Endothelial cell of umbilical vein (primary cell): ENCODE measurements at regions not wholly inside any gene's neighbourhood (a gene's known extent, or its start where the extent isn't known, plus 50 kb on each side); places are given as distances from the start of the nearest gene placed in this dataset.

Source experiments
- BruUV-seq: library from RNA; stranded (reverse); fragments of 400-500 nt; replicated peaks from 2 replicates; lab custom pipeline; 2021; lab: Mats Ljungman, UMichigan
- CTCF ChIA-PET: fragments of 300-600, 350-600 bp; sonication (Branson Sonifier 250); formaldehyde crosslinking; loops from one replicate; lab custom pipeline; 2021; ENCODE audit warnings: antibody characterized with exemption, inconsistent platforms; lab: Charles Lee
- POLR2A ChIA-PET: fragments of 300-600, 350-600 bp; sonication (Branson Sonifier 250); formaldehyde crosslinking; loops from one replicate; lab custom pipeline; 2021; ENCODE audit warnings: antibody characterized with exemption, inconsistent platforms; lab: Charles Lee
- DNase-seq: peaks from one replicate; pipeline ENCODE4 v3.0.0-alpha.2; 2011; ENCODE audit warnings: low read depth, low spot score
- FAIRE-seq: peaks from 2 replicates; lab custom pipeline; 2011; peaks lifted over from hg19 to GRCh38; lab: Jason Lieb, UNC
- H2AFZ ChIP-seq: 2 replicates; pipeline ENCODE4 v1.6.0; 2012; ENCODE audit warnings: low read depth, low read length, control low read depth, inconsistent platforms
- H3K27ac ChIP-seq: 2 replicates; pipeline ENCODE4 v1.5.1; 2011; ENCODE audit warnings: low read depth, mild to moderate bottlenecking, control low read depth, low read length, moderate library complexity; ENCODE audit not compliant: insufficient read depth
- H3K27me3 ChIP-seq, 2 experiments: 2 replicates each; pipeline versions ENCODE4 v1.6.0 to v1.6.1; 2011; ENCODE audit warnings: low read length in 2 of 2, mixed read lengths in 1 of 2; ENCODE audit not compliant: control insufficient read depth in 2 of 2, insufficient read depth in 2 of 2
- H3K36me3 ChIP-seq, 2 experiments: 2 replicates in 1 of 2; 3 replicates in 1 of 2; pipeline ENCODE4 v1.5.1; 2011; ENCODE audit warnings: low read length in 2 of 2, mild to moderate bottlenecking in 1 of 2, moderate library complexity in 1 of 2; ENCODE audit not compliant: control insufficient read depth in 2 of 2, insufficient read depth in 2 of 2; ENCODE audit errors: extremely low read depth in 1 of 2
- H3K4me1 ChIP-seq: 3 replicates; pipeline ENCODE4 v1.5.1; 2011; ENCODE audit warnings: mild to moderate bottlenecking, low read length; ENCODE audit not compliant: control insufficient read depth, insufficient read depth; ENCODE audit errors: extremely low read depth
- H3K4me2 ChIP-seq: 2 replicates; pipeline ENCODE4 v1.6.1; 2011; ENCODE audit warnings: low read length, control low read depth, mixed read lengths; ENCODE audit not compliant: insufficient read depth
- H3K4me3 ChIP-seq, 3 experiments: fragments of 200-600 bp in 1 of 3; sonication (generic), shearing (Covaris generic) in 1 of 3; replicated peaks in 1 of 3; 2 replicates each; pipeline ENCODE4 v1.5.1; 2011 to 2016; ENCODE audit warnings: control low read depth in 3 of 3, low read length in 3 of 3, mild to moderate bottlenecking in 2 of 3, inconsistent platforms in 1 of 3, low read depth in 1 of 3, moderate library complexity in 1 of 3; ENCODE audit not compliant: insufficient read depth in 1 of 3
- H3K79me2 ChIP-seq: 2 replicates; pipeline ENCODE4 v1.6.0; 2012; ENCODE audit warnings: low read length, inconsistent platforms; ENCODE audit not compliant: control insufficient read depth, insufficient read depth
- H3K9ac ChIP-seq: replicated peaks from 2 replicates; pipeline ENCODE3; 2011; ENCODE audit warnings: low read length, control low read depth; ENCODE audit not compliant: insufficient read depth; ENCODE audit errors: extremely low read depth
- H3K9me1 ChIP-seq: replicated peaks from 3 replicates; pipeline ENCODE4 v1.6.0; 2011; ENCODE audit warnings: mild to moderate bottlenecking, low read length; ENCODE audit not compliant: control insufficient read depth, insufficient read depth; ENCODE audit errors: extremely low read depth
- H3K9me3 ChIP-seq: replicated peaks from 2 replicates; pipeline ENCODE4 v1.5.1; 2012; ENCODE audit warnings: low read length, inconsistent platforms; ENCODE audit not compliant: control insufficient read depth, insufficient read depth
- H4K20me1 ChIP-seq: replicated peaks from 2 replicates; pipeline ENCODE3; 2011; ENCODE audit warnings: mild to moderate bottlenecking, low read length; ENCODE audit not compliant: control insufficient read depth, insufficient read depth; ENCODE audit errors: extremely low read depth
- CTCF ChIP-seq, 2 donors: IDR thresholded peaks; 1 replicate in 1 of 2; 2 replicates in 1 of 2; pipeline ENCODE4 v1.5.1; 2011; ENCODE audit warnings: low read length in 2 of 2, mild to moderate bottlenecking in 2 of 2, moderate library complexity in 2 of 2, control low read depth in 1 of 2, inconsistent platforms in 1 of 2, low read depth in 1 of 2; ENCODE audit not compliant: insufficient read depth in 1 of 2; ENCODE audit errors: extremely low read depth in 1 of 2
- EZH2 ChIP-seq: IDR thresholded peaks from 2 replicates; pipeline ENCODE4 v1.6.1; 2012; ENCODE audit warnings: borderline replicate concordance, low read depth, mild to moderate bottlenecking, moderate library complexity, low read length, inconsistent platforms; ENCODE audit not compliant: severe bottlenecking
- FOS ChIP-seq: IDR thresholded peaks from 2 replicates; pipeline ENCODE4 v1.6.1; 2011; ENCODE audit warnings: mild to moderate bottlenecking, low read length, moderate library complexity, borderline replicate concordance; ENCODE audit not compliant: insufficient read depth
- GATA2 ChIP-seq: IDR thresholded peaks from 2 replicates; pipeline ENCODE4 v1.7.0; 2011; ENCODE audit warnings: low read depth, mild to moderate bottlenecking, moderate library complexity, mixed read lengths, low read length; ENCODE audit not compliant: insufficient read length, insufficient read depth
- JUN ChIP-seq: IDR thresholded peaks from 2 replicates; pipeline ENCODE4 v1.6.1; 2011; ENCODE audit warnings: borderline replicate concordance, low read depth; ENCODE audit not compliant: insufficient read length, insufficient read depth
- MYC ChIP-seq: IDR thresholded peaks from one replicate; pipeline ENCODE4 v1.6.1; 2011; ENCODE audit warnings: mild to moderate bottlenecking, low read depth, low read length
- POLR2A ChIP-seq: IDR thresholded peaks from 2 replicates; pipeline ENCODE4 v1.6.1; 2012; ENCODE audit warnings: low read depth, mild to moderate bottlenecking, control low read depth, low read length
- POLR2AphosphoS5 ChIP-seq: IDR thresholded peaks from 2 replicates; pipeline ENCODE4 v1.6.1; 2012; ENCODE audit warnings: low read depth, mild to moderate bottlenecking, control low read depth, low read length, moderate library complexity; ENCODE audit not compliant: insufficient read depth
- dilution Hi-C: fragments of 300-500 bp; cut with MboI; formaldehyde crosslinking; loops from one replicate; pipeline ENCODE4 v1.15.0; 2019; ENCODE audit warnings: low sequenced_read_pairs; ENCODE audit not compliant: extremely low pct_ligation_motif_present
- intact Hi-C: fragments of 100-400 bp; cut with micrococcal nuclease; formaldehyde crosslinking; loops from one replicate; pipeline ENCODE4 v1.10.0; 2022
- TF ChIP-seq, protein P1 (sequence below): IDR thresholded peaks from 2 replicates; pipeline ENCODE4 v1.6.1; 2011; ENCODE audit not compliant: insufficient read depth, insufficient read length

DNA sequence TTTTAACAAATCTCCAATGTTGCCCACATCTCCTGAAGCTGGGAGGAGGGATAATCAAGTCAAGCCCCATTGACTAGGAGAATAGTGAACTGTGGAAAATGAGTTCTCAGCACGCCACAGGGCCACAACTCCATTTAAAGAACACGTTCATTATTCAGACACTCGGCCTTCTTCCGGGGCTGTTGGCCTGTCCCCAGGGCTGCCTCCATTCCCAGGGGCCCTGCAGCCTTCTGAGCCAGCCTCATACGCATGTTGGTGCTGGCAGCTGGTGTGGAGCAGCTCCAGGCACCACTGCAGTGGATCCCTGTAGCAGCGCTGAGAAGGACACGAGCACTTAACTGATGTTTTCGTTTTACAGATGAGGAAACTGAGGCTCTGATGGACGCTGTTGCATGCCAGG, 87.5 kb upstream of the RCN1 start:
- H2AFZ ChIP-seq, result no peak overlapping the region
- POLR2A ChIA-PET, result no interaction called here
- BruUV-seq, result no TSS peak

More for the DNA sequence above, 87.5 kb upstream of the RCN1 start:
- intact Hi-C loops, result no loop called here
- Histone ChIP-seq H3K4me1 (no peaks in the 10 kb centered on the region), H3K9ac (no peak overlapping the region), H3K27ac (no peak overlapping the region), H3K9me1 (no peaks in the 10 kb centered on the region), H3K27me3 (peaks cover 3 to 4% of the 10 kb centered on the region in 2 experiments), H3K4me3 (no peak overlapping the region), H4K20me1 (no peaks in the 10 kb centered on the region), H3K4me2 (no peak overlapping the region), H3K79me2 (no peaks in the 10 kb centered on the region), H3K9me3 (no peaks in the 10 kb centered on the region), H3K36me3 (no peaks in the 10 kb centered on the region)
- TF ChIP-seq EZH2 (no peak), MYC (no peak), POLR2AphosphoS5 (no peak), FOS (no peak), POLR2A (no peak), CTCF (IDR thresholded peaks at IDR 0.05; ENCODE audit: extremely low read depth in 1 of 2, insufficient read depth in 1 of 2, low read depth in 1 of 2, low read length in 2 of 2) (no peak), GATA2 (no peak), JUN (no peak)
- TF ChIP-seq, protein P1, sequence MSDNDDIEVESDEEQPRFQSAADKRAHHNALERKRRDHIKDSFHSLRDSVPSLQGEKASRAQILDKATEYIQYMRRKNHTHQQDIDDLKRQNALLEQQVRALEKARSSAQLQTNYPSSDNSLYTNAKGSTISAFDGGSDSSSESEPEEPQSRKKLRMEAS, result no peak
- CTCF ChIA-PET, result interaction anchor here (0.9 kb wide), 3 partner anchors 16 to 897 kb away, joined by 3 read pairs; no protein-coding TSS in a partner anchor
- dilution Hi-C loops, result no loop called here
- FAIRE-seq (no peak), DNase-seq (no peak)
